SIG-M5 treated with dmso at 0.1 percent for 504 hours (cell line): ENCODE measurements at regions not wholly inside any gene's neighbourhood (a gene's known extent, or its start where the extent isn't known, plus 50 kb on each side); places are given as distances from the start of the nearest gene placed in this dataset.
A peak's percentile ranks its signal among the peaks of the same experiment; 100 is the strongest.

ENCODE experiments used
- DNase-seq: peaks from one replicate; lab custom pipeline; 2025; ENCODE audit not compliant: unreplicated experiment; lab: John Stamatoyannopoulos, UW

DNA sequence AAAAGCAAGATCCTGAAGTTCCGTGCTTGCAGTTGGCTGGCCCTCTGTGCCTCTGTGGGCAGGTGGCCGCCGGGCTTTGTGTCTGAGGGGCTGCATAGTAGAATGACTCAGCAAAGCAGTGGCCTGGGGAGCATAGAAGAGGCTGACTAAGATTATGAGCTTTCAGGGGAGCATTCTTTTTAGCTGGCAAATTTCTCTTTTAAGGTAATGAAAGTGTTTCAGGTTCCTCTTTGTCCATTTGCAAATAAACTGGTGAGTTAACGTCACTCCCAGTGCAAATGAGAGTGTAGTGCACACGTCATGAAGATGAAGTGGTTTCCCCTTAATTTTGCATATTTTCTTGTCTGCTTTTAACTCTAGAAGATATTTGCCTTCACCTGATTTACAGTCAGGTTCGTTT is 98.6 kb downstream of the BCL2L11 start:
- DNase-seq: peak; percentile 57

- no peak for DNase-seq
Observed at GRCh38 chr2:111219734-111220505, 99.2 kb downstream of the BCL2L11 start.

GRCh38 chr2:111220962-111221361 is 100.2 kb downstream of the BCL2L11 start:
- no peak for DNase-seq

DNA sequence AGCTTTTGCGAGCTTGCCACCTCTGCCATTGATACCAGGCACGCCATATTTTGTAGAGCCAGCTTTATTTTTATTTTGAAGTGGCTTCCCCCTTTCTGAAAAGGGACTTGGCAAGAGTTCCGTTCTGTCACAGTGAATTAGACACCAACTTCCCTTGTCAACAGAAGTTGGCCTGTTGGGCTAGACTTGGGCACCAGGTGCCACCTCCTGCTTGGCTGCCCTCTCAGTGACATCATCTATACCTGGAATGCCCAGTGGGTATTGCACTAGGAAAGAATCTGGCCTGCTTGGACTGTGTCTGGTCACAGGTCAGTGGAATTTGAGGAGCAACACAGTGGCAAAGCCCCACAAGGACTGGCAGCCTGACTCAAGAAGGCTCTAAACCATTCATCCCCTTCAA is 101.0 kb downstream of the BCL2L11 start:
- no peak for DNase-seq

- DNase-seq: no peak
Observed at GRCh38 chr2:111222204-111222866, 101.6 kb downstream of the BCL2L11 start.

DNA sequence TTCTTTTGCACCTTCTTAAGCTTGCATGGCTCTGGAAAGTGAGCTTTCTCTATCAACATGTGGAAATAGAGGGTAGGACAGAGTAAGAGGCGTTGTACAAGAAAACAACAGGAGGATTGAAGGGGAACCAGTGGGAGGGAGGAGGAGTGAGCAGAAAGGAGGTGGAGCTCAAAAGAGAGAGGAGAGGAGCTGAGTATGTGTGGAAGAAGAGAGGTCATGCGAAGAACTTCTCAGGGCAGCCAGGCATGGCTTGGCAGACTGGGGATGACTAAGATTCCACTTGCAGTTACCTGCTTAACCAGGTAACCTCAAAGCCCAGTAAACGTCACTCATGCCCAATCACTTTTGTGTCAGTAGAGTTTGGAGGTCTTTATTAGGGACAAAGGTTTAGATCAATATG is 105.1 kb downstream of the BCL2L11 start:
- no peak for DNase-seq

DNA sequence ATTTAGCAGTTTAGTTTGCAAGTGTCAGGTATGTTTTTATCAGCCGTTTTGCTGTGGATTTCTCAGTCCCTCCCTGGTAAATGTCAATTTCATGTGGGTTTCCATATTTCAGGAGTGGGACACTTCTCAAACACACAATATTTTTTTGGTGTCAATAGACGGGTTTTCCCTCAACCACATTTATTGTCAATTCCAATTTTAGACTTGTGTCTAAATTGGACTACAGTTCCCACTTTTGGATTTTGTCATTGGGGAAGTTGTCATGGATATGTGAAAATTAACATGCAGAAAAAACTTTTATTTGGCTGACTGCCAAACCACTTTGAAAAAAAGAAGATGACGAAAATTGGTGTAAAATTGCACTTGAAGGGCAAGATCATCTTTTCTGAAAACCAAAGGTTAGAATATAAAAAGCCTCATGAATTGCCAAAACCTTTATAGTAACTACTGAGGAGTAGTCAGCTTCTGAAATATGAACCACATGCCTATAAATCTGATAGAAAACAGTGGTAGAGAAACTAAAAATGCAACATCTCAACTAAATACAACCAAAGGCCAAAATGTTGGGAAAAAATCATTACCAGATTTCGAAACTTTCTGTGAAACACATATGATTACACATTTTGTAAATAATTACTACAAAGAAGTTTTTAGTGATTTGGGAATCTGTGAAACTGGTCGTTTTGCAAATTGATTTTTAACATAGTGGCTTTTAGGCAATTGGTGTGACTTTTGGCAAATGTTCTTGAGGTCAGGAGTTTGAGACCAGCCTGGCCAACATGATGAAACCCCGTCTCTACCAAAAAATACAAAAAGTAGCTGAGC is 106.4 kb downstream of the BCL2L11 start:
- peak; percentile 29 for DNase-seq

- no peak for DNase-seq
Observed at GRCh38 chr2:111227716-111228141, 107.0 kb downstream of the BCL2L11 start.

- DNase-seq: no peak
Observed at GRCh38 chr2:111231532-111232252, 111.0 kb downstream of the BCL2L11 start.

GRCh38 chr2:111235192-111236015 is 114.7 kb downstream of the BCL2L11 start:
- DNase-seq: no peak

DNA sequence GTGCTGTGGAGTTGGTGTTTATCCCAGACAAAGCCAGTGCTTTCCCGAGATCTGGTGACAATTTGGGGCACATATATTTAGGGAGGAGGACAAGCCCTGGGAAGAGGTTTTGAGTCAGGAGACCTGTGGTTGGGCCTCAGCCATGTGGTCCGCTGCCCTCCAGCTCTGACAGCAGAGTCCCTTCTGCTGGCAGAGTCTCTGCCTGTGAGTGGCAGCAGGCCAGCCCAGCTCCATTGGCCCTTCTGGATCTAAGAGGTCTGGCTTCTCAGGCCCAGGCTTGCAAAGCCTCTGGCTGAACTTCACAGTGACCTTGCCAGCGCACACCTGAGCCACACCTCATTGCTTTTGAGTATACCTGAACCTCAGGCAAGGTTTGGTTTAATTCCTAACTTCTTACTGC is 115.3 kb downstream of the BCL2L11 start:
- no peak for DNase-seq

DNA sequence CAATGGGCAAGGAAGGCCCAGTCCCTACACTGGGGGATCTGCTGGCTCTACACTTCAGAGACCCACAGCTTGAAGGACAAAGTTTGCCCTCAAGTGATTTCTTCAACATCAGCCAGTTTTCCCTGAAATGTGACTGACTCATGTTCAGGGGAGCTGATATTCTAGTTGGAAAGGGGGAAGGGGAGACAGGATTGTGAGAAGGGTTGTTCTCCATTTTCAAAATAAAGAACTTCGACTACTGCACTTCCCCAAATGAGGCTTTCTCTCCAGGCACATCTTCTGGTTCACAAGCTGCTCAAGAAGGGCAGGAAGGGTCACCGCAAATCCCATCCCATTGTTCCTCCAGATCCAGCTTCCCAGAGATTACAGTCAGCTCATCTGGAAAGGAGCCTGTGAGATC is 117.6 kb downstream of the BCL2L11 start:
- peak; percentile 45 for DNase-seq

DNA sequence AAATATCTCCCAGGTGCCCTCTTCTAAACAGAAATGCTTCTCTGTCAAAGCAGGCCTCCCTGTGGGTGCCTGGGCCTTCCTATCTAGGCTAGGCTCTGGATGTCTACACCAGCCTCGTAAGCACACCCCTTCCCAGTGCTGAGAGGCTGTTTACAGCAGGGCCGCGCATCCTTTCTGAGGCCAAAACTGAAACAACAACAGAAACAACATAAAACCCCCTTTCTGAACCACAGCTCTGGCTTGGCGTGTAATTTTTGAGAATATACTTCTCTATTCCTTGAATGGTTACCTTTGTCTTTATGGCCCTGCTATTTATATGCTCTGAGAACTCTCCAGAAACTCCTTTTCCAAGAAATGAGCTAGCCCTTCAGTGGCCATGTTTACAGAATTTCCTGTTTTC is 118.4 kb downstream of the BCL2L11 start:
- no peak for DNase-seq

DNA sequence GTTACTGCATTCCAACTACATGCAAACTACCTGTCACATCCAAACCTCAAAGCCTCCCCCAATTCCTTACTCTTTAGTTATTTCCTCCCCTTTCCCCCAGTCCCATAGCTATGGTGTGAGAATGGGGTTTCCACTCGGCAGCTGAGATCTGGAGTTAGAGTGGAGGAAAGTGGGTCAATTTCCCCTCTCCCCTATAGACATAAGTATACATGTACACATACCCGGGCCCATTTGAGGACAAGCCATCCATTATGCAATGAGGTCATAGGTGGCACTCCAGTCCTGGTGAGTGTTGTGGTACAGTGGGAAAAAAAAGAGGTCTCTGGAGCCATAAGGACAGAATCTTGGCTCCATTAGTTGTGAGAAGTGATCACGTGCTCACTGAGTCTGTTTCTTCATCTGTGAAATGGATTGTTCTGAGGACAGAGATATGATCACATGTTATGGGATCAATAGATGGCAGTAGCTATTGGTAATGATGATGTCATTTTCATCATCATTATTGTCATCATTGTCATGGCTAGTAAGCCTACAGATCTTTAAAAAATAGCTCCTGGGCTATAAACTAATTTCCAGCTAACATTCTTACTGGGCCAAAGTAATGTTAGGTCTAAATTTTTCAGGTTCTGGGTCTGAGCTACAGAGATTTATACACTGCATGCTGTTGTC is 119.0 kb downstream of the BCL2L11 start:
- no peak for DNase-seq

- DNase-seq: no peak
Observed at GRCh38 chr2:111243295-111243694, 122.6 kb downstream of the BCL2L11 start.

- no peak for DNase-seq
Observed at GRCh38 chr2:111244864-111245263, 124.2 kb downstream of the BCL2L11 start.

GRCh38 chr2:111246620-111247061 is 125.9 kb downstream of the BCL2L11 start:
- no peak for DNase-seq

DNA sequence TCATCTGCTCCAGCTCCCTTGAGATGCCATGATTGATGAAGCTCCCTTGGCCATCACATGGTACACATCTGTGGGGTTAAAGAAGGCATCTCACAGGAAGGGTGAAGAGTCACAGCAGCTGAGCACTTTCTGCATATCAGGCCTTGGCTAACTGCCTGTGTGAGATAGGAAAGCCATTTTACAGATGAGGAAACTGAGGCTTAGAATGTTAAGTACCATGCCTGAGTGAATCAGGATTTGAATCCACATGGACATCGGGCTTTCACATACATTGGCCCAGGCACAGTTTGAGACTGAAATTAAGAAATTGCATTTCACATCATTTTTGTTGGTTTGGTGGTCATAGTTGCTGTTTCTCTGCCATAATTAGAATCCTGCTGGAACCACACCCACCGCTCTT is 126.8 kb downstream of the BCL2L11 start:
- DNase-seq: no peak

DNA sequence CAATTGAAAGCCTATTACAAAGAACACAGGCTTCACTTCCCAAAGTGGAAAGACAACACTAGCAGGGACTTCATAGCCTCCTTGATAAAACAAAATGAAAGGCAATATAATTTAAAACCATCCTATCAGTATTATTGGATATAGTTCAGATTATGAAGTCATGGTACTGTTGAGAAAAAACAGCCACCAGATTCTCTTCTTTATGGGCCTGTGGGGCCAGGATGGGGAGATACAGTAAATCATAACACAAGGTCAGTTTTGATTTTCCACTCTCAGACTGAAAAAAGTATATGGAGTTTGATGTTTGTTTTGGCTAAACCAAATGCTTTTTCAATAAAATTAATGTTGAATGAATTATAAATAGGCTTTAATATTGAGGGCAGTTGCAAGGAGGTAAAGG is 129.1 kb downstream of the BCL2L11 start:
- DNase-seq: no peak
